ENCODE measurements at regions not wholly inside any gene's neighbourhood (a gene's known extent, or its start where the extent isn't known, plus 50 kb on each side); places are given as distances from the start of the nearest gene placed in this dataset.

DNA sequence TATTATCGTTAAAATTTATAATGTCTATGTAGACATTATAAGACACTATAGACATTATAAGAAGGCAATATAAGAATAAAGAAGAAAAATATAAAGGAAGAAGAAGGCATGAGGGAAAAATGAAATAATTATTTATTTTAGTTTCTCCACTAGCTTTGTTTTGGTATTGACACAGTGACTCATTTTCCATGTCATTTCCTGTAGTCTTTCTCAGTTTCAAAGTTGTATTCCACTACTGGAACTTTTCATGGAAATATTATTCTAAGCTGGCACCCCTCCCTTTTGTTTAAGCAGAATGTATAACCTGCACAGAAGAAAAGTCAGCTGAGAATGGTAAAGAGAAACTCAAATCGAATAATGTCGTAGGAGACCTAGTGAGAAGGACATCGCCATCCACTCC lies 234.2 kb upstream of the NETO1 start:
- TF ChIP-seq, protein P1, sequence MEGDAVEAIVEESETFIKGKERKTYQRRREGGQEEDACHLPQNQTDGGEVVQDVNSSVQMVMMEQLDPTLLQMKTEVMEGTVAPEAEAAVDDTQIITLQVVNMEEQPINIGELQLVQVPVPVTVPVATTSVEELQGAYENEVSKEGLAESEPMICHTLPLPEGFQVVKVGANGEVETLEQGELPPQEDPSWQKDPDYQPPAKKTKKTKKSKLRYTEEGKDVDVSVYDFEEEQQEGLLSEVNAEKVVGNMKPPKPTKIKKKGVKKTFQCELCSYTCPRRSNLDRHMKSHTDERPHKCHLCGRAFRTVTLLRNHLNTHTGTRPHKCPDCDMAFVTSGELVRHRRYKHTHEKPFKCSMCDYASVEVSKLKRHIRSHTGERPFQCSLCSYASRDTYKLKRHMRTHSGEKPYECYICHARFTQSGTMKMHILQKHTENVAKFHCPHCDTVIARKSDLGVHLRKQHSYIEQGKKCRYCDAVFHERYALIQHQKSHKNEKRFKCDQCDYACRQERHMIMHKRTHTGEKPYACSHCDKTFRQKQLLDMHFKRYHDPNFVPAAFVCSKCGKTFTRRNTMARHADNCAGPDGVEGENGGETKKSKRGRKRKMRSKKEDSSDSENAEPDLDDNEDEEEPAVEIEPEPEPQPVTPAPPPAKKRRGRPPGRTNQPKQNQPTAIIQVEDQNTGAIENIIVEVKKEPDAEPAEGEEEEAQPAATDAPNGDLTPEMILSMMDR (conservative IDR thresholded peaks at IDR 0.05), result no peak
- TF ChIP-seq ZFX (IDR thresholded peaks at IDR 0.05), result no peak

Measured in C4-2B (cell line).